IMR-90 (cell line): ENCODE measurements at regions not wholly inside any gene's neighbourhood (a gene's known extent, or its start where the extent isn't known, plus 50 kb on each side); places are given as distances from the start of the nearest gene placed in this dataset.

Source experiments
- ATAC-seq: fragments of 200-7000 bp; cut with Tn5 transposase; 2 replicates; pipeline ENCODE4 v1.9.1; 2020; ENCODE audit warnings: low read depth, mild to moderate bottlenecking, moderate library complexity
- BruUV-seq: library from RNA; stranded (reverse); fragments of 400-500 nt; replicated peaks from 2 replicates; lab custom pipeline; 2021; lab: Mats Ljungman, UMichigan
- CTCF ChIA-PET: fragments of 300-600 bp; formaldehyde crosslinking; extraction: SDS; loops from one replicate; lab custom pipeline; 2021; ENCODE audit warnings: antibody characterized with exemption; lab: Yijun Ruan, JAX
- POLR2A ChIA-PET: fragments of 300-600 bp; sonication (Branson Sonifier 250); formaldehyde crosslinking; loops from one replicate; lab custom pipeline; 2022; ENCODE audit warnings: antibody characterized with exemption; ENCODE audit not compliant: unreplicated experiment; lab: Charles Lee
- DNase-seq: peaks from one replicate; pipeline ENCODE4 v3.0.0; 2013
- H2AFZ ChIP-seq: replicated peaks from 2 replicates; pipeline ENCODE3; 2013; ENCODE audit warnings: low read length, mild to moderate bottlenecking; ENCODE audit not compliant: poor library complexity
- H2AK5ac ChIP-seq: 2 replicates; pipeline ENCODE4 v1.6.1; 2013; ENCODE audit warnings: low read depth, low read length, inconsistent platforms
- H2AK9ac ChIP-seq: replicated peaks from 2 replicates; pipeline ENCODE3; 2013; ENCODE audit warnings: mild to moderate bottlenecking, low read depth, low read length, moderate library complexity; ENCODE audit not compliant: poor library complexity
- H2BK120ac ChIP-seq: 2 replicates; pipeline ENCODE4 v1.6.1; 2013; ENCODE audit warnings: low read depth, low read length, inconsistent platforms
- H2BK15ac ChIP-seq: 3 replicates; pipeline ENCODE4 v1.6.1; 2013; ENCODE audit warnings: low read depth, low read length, inconsistent platforms
- H2BK20ac ChIP-seq: 2 replicates; pipeline ENCODE4 v1.6.1; 2013; ENCODE audit warnings: low read depth, mild to moderate bottlenecking, inconsistent platforms, low read length, moderate library complexity
- H2BK5ac ChIP-seq: 2 replicates; pipeline ENCODE4 v1.6.1; 2013; ENCODE audit warnings: mild to moderate bottlenecking, low read depth, low read length, inconsistent platforms; ENCODE audit not compliant: poor library complexity, severe bottlenecking
- H3K14ac ChIP-seq: replicated peaks from 2 replicates; pipeline ENCODE4 v1.6.1; 2013; ENCODE audit warnings: low read depth, low read length, inconsistent platforms
- H3K18ac ChIP-seq: 2 replicates; pipeline ENCODE4 v1.6.1; 2013; ENCODE audit warnings: low read depth, low read length, control low read depth
- H3K23ac ChIP-seq: 2 replicates; pipeline ENCODE4 v1.6.1; 2013; ENCODE audit warnings: low read depth, low read length, inconsistent platforms
- H3K27ac ChIP-seq: 2 replicates; pipeline ENCODE4 v1.5.1; 2013; ENCODE audit warnings: mild to moderate bottlenecking, control low read depth, low read length; ENCODE audit not compliant: insufficient read depth
- H3K27me3 ChIP-seq: 2 replicates; pipeline ENCODE4 v1.6.1; 2013; ENCODE audit warnings: low read length; ENCODE audit not compliant: control insufficient read depth, insufficient read depth
- H3K36me3 ChIP-seq: 2 replicates; pipeline ENCODE4 v1.6.1; 2013; ENCODE audit warnings: low read length, mixed read lengths; ENCODE audit not compliant: control insufficient read depth, insufficient read depth
- H3K4ac ChIP-seq: 2 replicates; pipeline ENCODE4 v1.6.1; 2013; ENCODE audit warnings: low read depth, low read length, inconsistent platforms
- H3K4me1 ChIP-seq: 2 replicates; pipeline ENCODE4 v1.6.1; 2013; ENCODE audit warnings: low read length, mixed read lengths; ENCODE audit not compliant: control insufficient read depth, insufficient read depth
- H3K4me2 ChIP-seq: 2 replicates; pipeline ENCODE4 v1.6.1; 2013; ENCODE audit warnings: low read depth, mild to moderate bottlenecking, control low read depth, low read length, moderate library complexity
- H3K4me3 ChIP-seq: 2 replicates; pipeline ENCODE4 v1.5.1; 2013; ENCODE audit warnings: low read depth, mild to moderate bottlenecking, control low read depth, low read length, moderate library complexity; ENCODE audit not compliant: insufficient read depth
- H3K56ac ChIP-seq: 2 replicates; pipeline ENCODE4 v1.6.1; 2013; ENCODE audit warnings: low read length, inconsistent platforms; ENCODE audit not compliant: insufficient read depth; ENCODE audit errors: extremely low read depth
- H3K79me1 ChIP-seq, 2 experiments: 2 replicates each; pipeline ENCODE4 v1.6.1; 2013; ENCODE audit warnings: low read length in 2 of 2, inconsistent platforms in 1 of 2, low read depth in 1 of 2
- H3K9ac ChIP-seq: 2 replicates; pipeline ENCODE4 v1.6.1; 2013; ENCODE audit warnings: low read depth, low read length, control low read depth
- H3K9me1 ChIP-seq: 2 replicates; pipeline ENCODE4 v1.6.1; 2013; ENCODE audit warnings: low read length, inconsistent platforms; ENCODE audit not compliant: insufficient read depth
- H3K9me3 ChIP-seq: 2 replicates; pipeline ENCODE4 v1.6.1; 2013; ENCODE audit warnings: low read length; ENCODE audit not compliant: control insufficient read depth, insufficient read depth
- H4K20me1 ChIP-seq: 2 replicates; pipeline ENCODE4 v1.6.1; 2013; ENCODE audit warnings: low read length, inconsistent platforms; ENCODE audit not compliant: insufficient read depth
- H4K5ac ChIP-seq: 2 replicates; pipeline ENCODE4 v1.6.1; 2013; ENCODE audit warnings: mild to moderate bottlenecking, low read depth, low read length, control low read depth
- H4K8ac ChIP-seq, 2 experiments: 2 replicates each; pipeline ENCODE4 v1.6.1; 2013; ENCODE audit warnings: low read depth in 2 of 2, low read length in 2 of 2, control low read depth in 1 of 2, inconsistent platforms in 1 of 2
- H4K91ac ChIP-seq: 2 replicates; pipeline ENCODE4 v1.6.1; 2013; ENCODE audit warnings: low read depth, low read length, inconsistent platforms; ENCODE audit not compliant: insufficient read depth
- BHLHE40 ChIP-seq: fragments of 150-350 bp; IDR thresholded peaks from 2 replicates; pipeline ENCODE4 v1.6.1; 2016; ENCODE audit warnings: mild to moderate bottlenecking, low read depth, low read length
- CEBPB ChIP-seq: IDR thresholded peaks from 2 replicates; pipeline ENCODE4 v1.6.1; 2012; ENCODE audit warnings: low read depth, low read length, improper control_type of control experiment
- ELK1 ChIP-seq: fragments of 150-350 bp; IDR thresholded peaks from 2 replicates; pipeline ENCODE4 v1.6.1; 2016; ENCODE audit warnings: low read depth, mild to moderate bottlenecking, low read length, moderate library complexity, borderline replicate concordance
- MAZ ChIP-seq: IDR thresholded peaks from 2 replicates; pipeline ENCODE4 v1.6.1; 2012; ENCODE audit warnings: low read depth, mild to moderate bottlenecking, low read length, improper control_type of control experiment, moderate library complexity, borderline replicate concordance
- MXI1 ChIP-seq: IDR thresholded peaks from 2 replicates; pipeline ENCODE4 v1.6.1; 2012; ENCODE audit warnings: low read depth, mild to moderate bottlenecking, low read length, moderate library complexity, borderline replicate concordance
- RAD21 ChIP-seq: IDR thresholded peaks from 2 replicates; pipeline ENCODE4 v1.6.1; 2012; ENCODE audit warnings: low read length, improper control_type of control experiment
- RCOR1 ChIP-seq: IDR thresholded peaks from 2 replicates; pipeline ENCODE4 v1.6.1; 2012; ENCODE audit warnings: mild to moderate bottlenecking, low read length, improper control_type of control experiment; ENCODE audit not compliant: insufficient replicate concordance
- RFX5 ChIP-seq: IDR thresholded peaks from 2 replicates; pipeline ENCODE4 v1.8.0; 2012; ENCODE audit warnings: low read depth, mild to moderate bottlenecking, low read length, moderate library complexity
- WGBS, 2 experiments: methylation state at CpG; one replicate each; pipeline versions ENCODE4 v1.1.5 to v1.1.7; 2013; ENCODE audit warnings: missing lambda C conversion rate in 2 of 2; ENCODE audit not compliant: insufficient read length in 1 of 2; ENCODE audit errors: extremely low coverage in 2 of 2; 5-methylcytosine and 5-hydroxymethylcytosine counted together
- dilution Hi-C: fragments of 300-500 bp; cut with HindIII; formaldehyde crosslinking; loops from one replicate; pipeline ENCODE4 v1.14.3; 2018; ENCODE audit warnings: low sequenced_read_pairs; ENCODE audit not compliant: unreplicated experiment
- in situ Hi-C: fragments of 300-500 bp; cut with MboI; formaldehyde crosslinking; loops from 3 replicates; pipeline ENCODE4 v1.14.3; 2019; ENCODE audit warnings: low sequenced_read_pairs, inconsistent platforms, mixed read lengths
- intact Hi-C: fragments of 100-400 bp; cut with micrococcal nuclease; formaldehyde crosslinking; loops from 2 replicates; pipeline ENCODE4 v1.10.0; 2022

- no peak overlapping the region for H3K4me3 ChIP-seq
- in situ Hi-C loops = no loop called here
- TF ChIP-seq CEBPB (no peak), RCOR1 (no peak), BHLHE40 (no peak), ELK1 (no peak), MAZ (no peak), RAD21 (no peak), RFX5 (no peak), MXI1 (no peak)
- intact Hi-C loops = no loop called here
- no peaks in the 10 kb centered on the region for H3K4me1 ChIP-seq
- no peak overlapping the region for H2AK5ac ChIP-seq
- DNase-seq = peak; percentile 56
- ChIA-PET CTCF (no interaction called here), POLR2A (no interaction called here)
- H3K9me1 ChIP-seq = no peaks in the 10 kb centered on the region
- no peaks in the 10 kb centered on the region for H3K27me3 ChIP-seq
- no peak overlapping the region for H2BK5ac ChIP-seq
- no peak overlapping the region for H3K27ac ChIP-seq
- H3K9ac ChIP-seq = no peak overlapping the region
- BruUV-seq = no TSS peak
- H4K91ac ChIP-seq = no peak overlapping the region
- dilution Hi-C loops = no loop called here
- H4K8ac ChIP-seq = no peak overlapping the region
- WGBS, 2 experiments = no CpG with 5 or more reads among the region's 5 CpGs
- no peak overlapping the region for H3K4ac ChIP-seq
- H3K79me1 ChIP-seq = no peaks in the 10 kb centered on the region
- H2AK9ac ChIP-seq = no peak overlapping the region
- no peak overlapping the region for H3K14ac ChIP-seq
- no peak; the same call in 1 of the 2 replicates for ATAC-seq
- no peaks in the 10 kb centered on the region for H3K9me3 ChIP-seq
- H3K23ac ChIP-seq = no peak overlapping the region
- no peaks in the 10 kb centered on the region for H3K36me3 ChIP-seq
- no peak overlapping the region for H2BK120ac ChIP-seq
- H2BK15ac ChIP-seq = no peak overlapping the region
- no peak overlapping the region for H2AFZ ChIP-seq
- no peak overlapping the region for H3K4me2 ChIP-seq
- H4K5ac ChIP-seq = no peak overlapping the region
- no peak overlapping the region for H2BK20ac ChIP-seq
- H3K56ac ChIP-seq = no peak overlapping the region
- H4K20me1 ChIP-seq = no peaks in the 10 kb centered on the region
- no peak overlapping the region for H3K18ac ChIP-seq
These were observed 256.3 kb upstream of the MAGI2 start for GRCh38 chr7:79709574-79710409.
